ENCODE measurements at regions not wholly inside any gene's neighbourhood (a gene's known extent, or its start where the extent isn't known, plus 50 kb on each side); places are given as distances from the start of the nearest gene placed in this dataset.

GRCh38 chr4:138724530-138724929 lies 291.1 kb upstream of the NOCT start:
- TF ChIP-seq CTCF (conservative IDR thresholded peaks at IDR 0.05 in 1 of 2, IDR thresholded peaks at IDR 0.05 in 1 of 2; ENCODE audit: extremely low read depth in 1 of 2, insufficient read depth in 1 of 2, low read depth in 1 of 2, low read length in 2 of 2) (no peak), EZH2 (IDR thresholded peaks at IDR 0.05; ENCODE audit: borderline replicate concordance, low read length) (no peak)
